ENCODE measurements at regions not wholly inside any gene's neighbourhood (a gene's known extent, or its start where the extent isn't known, plus 50 kb on each side); places are given as distances from the start of the nearest gene placed in this dataset.

- no peaks in the 10 kb centered on the region for H4K20me1 ChIP-seq (ENCODE audit: insufficient read depth, low read length)
- H3K27ac ChIP-seq (ENCODE audit: low read depth, low read length), result no peak overlapping the region
- H2AFZ ChIP-seq (ENCODE audit: low read length), result no peak overlapping the region
- no peak overlapping the region for H3K4me2 ChIP-seq (ENCODE audit: insufficient read depth, low read length)
- no peaks in the 10 kb centered on the region for H3K4me1 ChIP-seq (ENCODE audit: insufficient read depth, low read length)
- TF ChIP-seq, protein P1, sequence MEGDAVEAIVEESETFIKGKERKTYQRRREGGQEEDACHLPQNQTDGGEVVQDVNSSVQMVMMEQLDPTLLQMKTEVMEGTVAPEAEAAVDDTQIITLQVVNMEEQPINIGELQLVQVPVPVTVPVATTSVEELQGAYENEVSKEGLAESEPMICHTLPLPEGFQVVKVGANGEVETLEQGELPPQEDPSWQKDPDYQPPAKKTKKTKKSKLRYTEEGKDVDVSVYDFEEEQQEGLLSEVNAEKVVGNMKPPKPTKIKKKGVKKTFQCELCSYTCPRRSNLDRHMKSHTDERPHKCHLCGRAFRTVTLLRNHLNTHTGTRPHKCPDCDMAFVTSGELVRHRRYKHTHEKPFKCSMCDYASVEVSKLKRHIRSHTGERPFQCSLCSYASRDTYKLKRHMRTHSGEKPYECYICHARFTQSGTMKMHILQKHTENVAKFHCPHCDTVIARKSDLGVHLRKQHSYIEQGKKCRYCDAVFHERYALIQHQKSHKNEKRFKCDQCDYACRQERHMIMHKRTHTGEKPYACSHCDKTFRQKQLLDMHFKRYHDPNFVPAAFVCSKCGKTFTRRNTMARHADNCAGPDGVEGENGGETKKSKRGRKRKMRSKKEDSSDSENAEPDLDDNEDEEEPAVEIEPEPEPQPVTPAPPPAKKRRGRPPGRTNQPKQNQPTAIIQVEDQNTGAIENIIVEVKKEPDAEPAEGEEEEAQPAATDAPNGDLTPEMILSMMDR (IDR thresholded peaks at IDR 0.05; ENCODE audit: extremely low read depth, low read depth, low read length), result no peak
- H3K9me3 ChIP-seq (ENCODE audit: low read depth, low read length), result no peaks in the 10 kb centered on the region
- H3K79me2 ChIP-seq (ENCODE audit: insufficient read depth, low read length), result no peaks in the 10 kb centered on the region
- no peak overlapping the region for H3K4me3 ChIP-seq (ENCODE audit: insufficient read depth, low read length)
- DNase-seq (ENCODE audit: insufficient read length, low spot score, missing footprints), result no peak
- H3K36me3 ChIP-seq (ENCODE audit: insufficient read depth, low read length), result no peaks in the 10 kb centered on the region
- H3K27me3 ChIP-seq (ENCODE audit: insufficient read depth, low read length), result no peaks in the 10 kb centered on the region
Observed at GRCh38 chr3:96465521-96465920, 348.9 kb upstream of the EPHA6 start.

DNA sequence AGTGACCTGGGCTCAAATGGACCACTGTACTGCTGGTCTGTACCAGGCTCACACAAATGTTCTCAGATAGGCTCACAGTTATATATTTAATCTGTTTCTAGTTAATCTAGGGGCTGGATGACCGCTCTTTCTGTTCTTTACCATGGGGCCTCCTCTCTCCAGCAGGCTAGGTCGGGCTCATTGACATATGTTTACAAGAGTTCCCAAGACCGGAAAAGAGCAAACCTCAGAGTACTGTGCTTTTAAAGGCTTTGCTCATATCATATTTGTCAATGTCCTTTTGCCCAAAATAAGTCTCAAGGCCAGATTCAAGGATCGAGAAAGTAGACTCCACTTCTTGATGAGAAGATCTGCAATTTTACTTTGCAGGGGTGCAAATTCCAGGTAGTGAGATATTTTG is 348.0 kb upstream of the EPHA6 start:
- Histone ChIP-seq H3K27ac (ENCODE audit: low read depth, low read length) (no peak overlapping the region), H3K27me3 (ENCODE audit: insufficient read depth, low read length) (no peaks in the 10 kb centered on the region), H3K4me2 (ENCODE audit: insufficient read depth, low read length) (no peak overlapping the region), H4K20me1 (ENCODE audit: insufficient read depth, low read length) (no peaks in the 10 kb centered on the region), H3K79me2 (ENCODE audit: insufficient read depth, low read length) (no peaks in the 10 kb centered on the region), H2AFZ (ENCODE audit: low read length) (no peak overlapping the region), H3K9me3 (ENCODE audit: low read depth, low read length) (no peaks in the 10 kb centered on the region), H3K36me3 (ENCODE audit: insufficient read depth, low read length) (no peaks in the 10 kb centered on the region), H3K4me1 (ENCODE audit: insufficient read depth, low read length) (no peaks in the 10 kb centered on the region), H3K4me3 (ENCODE audit: insufficient read depth, low read length) (no peak overlapping the region)
- DNase-seq (ENCODE audit: insufficient read length, low spot score, missing footprints), result no peak
- TF ChIP-seq, protein P1 (IDR thresholded peaks at IDR 0.05; ENCODE audit: extremely low read depth, low read depth, low read length), result no peak

- Histone ChIP-seq H2AFZ (ENCODE audit: low read length) (no peak overlapping the region), H3K27me3 (ENCODE audit: insufficient read depth, low read length) (no peaks in the 10 kb centered on the region), H3K4me2 (ENCODE audit: insufficient read depth, low read length) (no peak overlapping the region), H3K79me2 (ENCODE audit: insufficient read depth, low read length) (no peaks in the 10 kb centered on the region), H3K27ac (ENCODE audit: low read depth, low read length) (no peak overlapping the region), H3K9me3 (ENCODE audit: low read depth, low read length) (no peaks in the 10 kb centered on the region), H4K20me1 (ENCODE audit: insufficient read depth, low read length) (no peaks in the 10 kb centered on the region), H3K4me3 (ENCODE audit: insufficient read depth, low read length) (no peak overlapping the region), H3K4me1 (ENCODE audit: insufficient read depth, low read length) (no peaks in the 10 kb centered on the region), H3K36me3 (ENCODE audit: insufficient read depth, low read length) (no peaks in the 10 kb centered on the region)
- TF ChIP-seq, protein P1 (IDR thresholded peaks at IDR 0.05; ENCODE audit: extremely low read depth, low read depth, low read length), result no peak
- DNase-seq (ENCODE audit: insufficient read length, low spot score, missing footprints), result no peak
Observed at GRCh38 chr3:96467639-96468038, 346.8 kb upstream of the EPHA6 start.

- H2AFZ ChIP-seq (ENCODE audit: low read length), result no peak overlapping the region
- no peaks in the 10 kb centered on the region for H3K79me2 ChIP-seq (ENCODE audit: insufficient read depth, low read length)
- H3K4me2 ChIP-seq (ENCODE audit: insufficient read depth, low read length), result no peak overlapping the region
- H3K27ac ChIP-seq (ENCODE audit: low read depth, low read length), result no peak overlapping the region
- TF ChIP-seq, protein P1 (IDR thresholded peaks at IDR 0.05; ENCODE audit: extremely low read depth, low read depth, low read length), result no peak
- no peaks in the 10 kb centered on the region for H3K36me3 ChIP-seq (ENCODE audit: insufficient read depth, low read length)
- DNase-seq (ENCODE audit: insufficient read length, low spot score, missing footprints), result no peak
- no peaks in the 10 kb centered on the region for H3K9me3 ChIP-seq (ENCODE audit: low read depth, low read length)
- H3K27me3 ChIP-seq (ENCODE audit: insufficient read depth, low read length), result no peaks in the 10 kb centered on the region
- no peaks in the 10 kb centered on the region for H3K4me1 ChIP-seq (ENCODE audit: insufficient read depth, low read length)
- H3K4me3 ChIP-seq (ENCODE audit: insufficient read depth, low read length), result no peak overlapping the region
- H4K20me1 ChIP-seq (ENCODE audit: insufficient read depth, low read length), result no peaks in the 10 kb centered on the region
Observed at GRCh38 chr3:96478496-96478895, 335.9 kb upstream of the EPHA6 start.

Measured in osteoblast (primary cell).